Right ventricle myocardium superior (tissue), 1 donor: ENCODE measurements at regions not wholly inside any gene's neighbourhood (a gene's known extent, or its start where the extent isn't known, plus 50 kb on each side); places are given as distances from the start of the nearest gene placed in this dataset.
"Not testable (repeated sequence)": the region's sequence is repeated elsewhere in the genome, so short reads cannot be mapped to it uniquely, and the experiment has no call there.

Experiments used
- ATAC-seq: fragments of 200-7000 bp; cut with Tn5 transposase; one replicate; pipeline ENCODE4 v1.9.1; 2020; ENCODE audit warnings: mild to moderate bottlenecking; ENCODE audit not compliant: poor library complexity
- DNase-seq: peaks from one replicate; pipeline ENCODE4 v3.0.0-alpha.2; 2020
- intact Hi-C: fragments of 100-400 bp; cut with DNase I; formaldehyde crosslinking; loops from one replicate; pipeline ENCODE4 v1.11.2; 2022
- donor health status: DM: no; HTN: yes; CAD: no; lungs with severe emphysema.

GRCh38 chr21:20261364-20261763 lies 736.8 kb upstream of the NCAM2 start:
- no peak for ATAC-seq
- intact Hi-C loops, result no loop called here
- no peak for DNase-seq

- no peak for ATAC-seq
- intact Hi-C loops, result no loop called here
- no peak for DNase-seq
Observed at GRCh38 chr21:20265707-20266440, 732.3 kb upstream of the NCAM2 start.

- DNase-seq (no peak), ATAC-seq (no peak)
- intact Hi-C loops, result no loop called here
Observed at GRCh38 chr21:20266441-20266710, 731.8 kb upstream of the NCAM2 start.

GRCh38 chr21:20270365-20271055 lies 727.7 kb upstream of the NCAM2 start:
- DNase-seq (no peak), ATAC-seq (no peak)
- intact Hi-C loops, result no loop called here

- no peak for DNase-seq
- intact Hi-C loops, result no loop called here
- no peak for ATAC-seq
Observed at GRCh38 chr21:20272791-20273362, 725.3 kb upstream of the NCAM2 start.

GRCh38 chr21:20276377-20276776 lies 721.8 kb upstream of the NCAM2 start:
- intact Hi-C loops, result no loop called here
- ATAC-seq (no peak), DNase-seq (no peak)

- DNase-seq, result no peak
- no peak for ATAC-seq
- intact Hi-C loops, result no loop called here
Observed at GRCh38 chr21:20276954-20277353, 721.3 kb upstream of the NCAM2 start.

- intact Hi-C loops, result no loop called here
- ATAC-seq (no peak), DNase-seq (no peak)
Observed at GRCh38 chr21:20283836-20284235, 714.4 kb upstream of the NCAM2 start.

GRCh38 chr21:20292280-20292679 lies 705.9 kb upstream of the NCAM2 start:
- intact Hi-C loops, result no loop called here
- DNase-seq, result no peak
- ATAC-seq, result no peak

- intact Hi-C loops, DNase-seq, ATAC-seq: not testable (repeated sequence)
Observed at GRCh38 chr21:20292854-20293253, 705.4 kb upstream of the NCAM2 start.

GRCh38 chr21:20301395-20301794 lies 696.8 kb upstream of the NCAM2 start:
- intact Hi-C loops, result no loop called here
- ATAC-seq, result no peak
- no peak for DNase-seq

- DNase-seq (no peak), ATAC-seq (no peak)
- intact Hi-C loops, result no loop called here
Observed at GRCh38 chr21:20302084-20302483, 696.1 kb upstream of the NCAM2 start.

- intact Hi-C loops, result no loop called here
- DNase-seq (no peak), ATAC-seq (no peak)
Observed at GRCh38 chr21:20306836-20307235, 691.4 kb upstream of the NCAM2 start.

- DNase-seq (no peak), ATAC-seq (no peak)
- intact Hi-C loops, result no loop called here
Observed at GRCh38 chr21:20308586-20309315, 689.5 kb upstream of the NCAM2 start.

- DNase-seq (no peak), ATAC-seq (no peak)
- intact Hi-C loops, result no loop called here
Observed at GRCh38 chr21:20311234-20311787, 686.9 kb upstream of the NCAM2 start.

- intact Hi-C loops, result no loop called here
- no peak for ATAC-seq
- no peak for DNase-seq
Observed at GRCh38 chr21:20313013-20313412, 685.2 kb upstream of the NCAM2 start.

- ATAC-seq (no peak), DNase-seq (no peak)
- intact Hi-C loops, result no loop called here
Observed at GRCh38 chr21:20315042-20315441, 683.2 kb upstream of the NCAM2 start.

- DNase-seq (no peak), ATAC-seq (no peak)
- intact Hi-C loops, result no loop called here
Observed at GRCh38 chr21:20329636-20330035, 668.6 kb upstream of the NCAM2 start.

- DNase-seq (no peak), ATAC-seq (no peak)
- intact Hi-C loops, result no loop called here
Observed at GRCh38 chr21:20330652-20331051, 667.6 kb upstream of the NCAM2 start.

GRCh38 chr21:20334585-20334984 lies 663.6 kb upstream of the NCAM2 start:
- ATAC-seq (no peak), DNase-seq (no peak)
- intact Hi-C loops, result no loop called here
